ENCODE measurements at regions not wholly inside any gene's neighbourhood (a gene's known extent, or its start where the extent isn't known, plus 50 kb on each side); places are given as distances from the start of the nearest gene placed in this dataset.
"Not testable (repeated sequence)": the region's sequence is repeated elsewhere in the genome, so short reads cannot be mapped to it uniquely, and the experiment has no call there.

DNA sequence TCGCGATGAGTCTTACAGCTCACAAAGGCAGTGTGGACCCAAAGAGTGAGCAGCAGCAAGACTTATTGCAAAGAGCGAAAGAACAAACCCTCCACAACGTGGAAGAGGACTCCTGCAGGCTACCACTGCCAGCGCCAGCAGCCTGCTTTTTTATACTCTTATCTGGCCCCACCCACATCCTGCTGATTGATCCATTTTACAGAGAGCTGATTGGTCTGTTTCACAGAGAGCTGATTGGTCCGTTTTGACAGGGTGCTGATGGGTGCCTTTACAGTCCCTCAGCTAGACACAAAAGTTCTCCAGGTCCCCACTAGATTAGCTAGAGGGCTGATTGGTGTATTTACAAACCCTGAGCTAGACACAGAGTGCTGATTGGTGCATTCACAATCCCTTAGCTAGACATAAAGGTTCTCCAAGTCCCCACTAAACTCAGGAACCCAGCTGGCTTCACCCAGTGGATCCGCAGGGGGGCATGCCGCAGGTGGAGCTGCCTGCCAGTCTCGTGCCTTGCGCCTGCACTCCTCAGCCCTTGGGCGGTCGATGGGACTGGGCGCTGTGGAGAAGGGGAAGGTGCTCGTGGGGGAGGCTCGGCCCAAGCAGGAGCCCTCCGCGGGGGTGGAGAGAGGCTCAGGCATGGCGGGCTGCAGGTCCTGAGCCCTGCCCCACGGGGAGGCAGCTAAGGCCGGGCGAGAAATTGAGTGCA lies 75.7 kb downstream of the QDPR start:
- DNase-seq: not testable (repeated sequence)

DNA sequence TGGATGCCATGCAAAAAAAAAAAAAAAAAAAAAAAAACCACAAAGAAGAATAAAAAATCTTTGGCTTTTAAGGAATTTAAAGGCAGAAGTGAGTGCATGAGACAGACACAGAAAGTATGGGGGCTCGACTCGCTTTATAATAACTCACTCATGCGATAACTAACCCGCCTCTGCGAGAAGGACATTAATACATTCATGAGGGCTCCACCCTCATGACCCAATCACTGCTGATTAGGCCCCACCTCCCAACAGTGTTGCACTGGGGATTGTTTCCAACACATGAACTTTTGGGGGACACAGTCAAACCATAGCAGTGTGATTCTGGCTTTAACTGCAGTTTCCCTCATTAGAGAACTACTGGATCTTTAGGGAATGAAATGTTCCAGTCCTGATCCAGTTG lies 78.1 kb downstream of the QDPR start:
- DNase-seq: no peak

DNA sequence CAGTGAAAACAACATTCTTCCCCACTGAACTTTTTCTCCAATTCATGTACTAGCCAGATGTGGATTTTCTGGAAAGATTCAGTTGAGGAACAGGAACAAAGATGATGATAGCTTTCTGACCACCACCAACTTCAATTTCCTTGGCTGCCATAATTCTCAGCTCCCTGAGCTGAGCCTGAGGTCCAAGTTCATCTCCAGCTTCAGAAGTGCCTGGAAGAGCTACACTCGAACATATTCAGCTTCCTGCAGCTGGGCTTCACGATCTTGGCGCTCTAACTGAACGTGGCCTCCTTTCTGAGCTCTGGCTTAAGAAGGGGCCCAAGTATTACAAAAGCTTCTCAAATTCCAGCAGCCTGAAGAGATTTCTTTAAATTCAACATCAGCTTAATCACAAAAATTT lies 83.9 kb downstream of the QDPR start:
- DNase-seq: no peak

DNA sequence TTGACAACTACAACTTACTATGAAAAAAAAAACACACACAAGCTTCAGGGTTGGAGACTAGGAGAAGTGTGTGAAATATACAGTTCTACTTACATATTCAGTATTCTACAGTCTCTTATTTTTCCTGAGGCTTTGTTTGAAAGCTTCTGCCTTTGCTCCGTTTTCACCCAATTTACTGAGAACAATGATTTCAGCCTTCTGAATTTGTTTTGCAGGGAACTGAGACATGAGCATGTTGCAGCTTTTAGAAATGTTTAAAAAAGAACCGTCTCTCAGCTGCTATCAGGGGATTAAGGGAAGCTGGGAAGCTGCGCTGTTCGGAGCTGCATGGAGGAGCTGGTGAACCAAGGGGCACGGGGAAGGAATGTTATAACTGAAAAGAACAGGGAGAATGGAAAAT lies 85.7 kb downstream of the QDPR start:
- no peak for DNase-seq

DNA sequence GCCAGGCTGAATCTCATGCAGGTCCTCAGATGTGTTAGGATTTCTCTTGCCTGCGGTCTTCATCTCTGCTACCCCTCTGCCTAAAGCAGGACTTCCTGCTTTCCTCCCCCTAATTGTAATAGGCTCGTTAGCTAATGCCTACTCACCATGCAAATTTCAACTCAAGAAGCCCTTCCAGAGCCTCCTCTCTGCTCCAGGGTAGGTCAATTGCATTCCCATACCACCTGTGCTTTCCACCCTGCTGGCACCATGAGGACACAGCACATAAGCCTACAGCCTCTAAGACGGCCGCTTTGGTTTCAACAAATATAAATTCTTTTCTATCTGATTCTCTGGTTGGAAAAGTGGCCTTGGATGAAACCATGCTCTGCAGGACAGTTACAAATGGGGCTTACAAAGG lies 93.9 kb downstream of the QDPR start:
- no peak for DNase-seq

DNA sequence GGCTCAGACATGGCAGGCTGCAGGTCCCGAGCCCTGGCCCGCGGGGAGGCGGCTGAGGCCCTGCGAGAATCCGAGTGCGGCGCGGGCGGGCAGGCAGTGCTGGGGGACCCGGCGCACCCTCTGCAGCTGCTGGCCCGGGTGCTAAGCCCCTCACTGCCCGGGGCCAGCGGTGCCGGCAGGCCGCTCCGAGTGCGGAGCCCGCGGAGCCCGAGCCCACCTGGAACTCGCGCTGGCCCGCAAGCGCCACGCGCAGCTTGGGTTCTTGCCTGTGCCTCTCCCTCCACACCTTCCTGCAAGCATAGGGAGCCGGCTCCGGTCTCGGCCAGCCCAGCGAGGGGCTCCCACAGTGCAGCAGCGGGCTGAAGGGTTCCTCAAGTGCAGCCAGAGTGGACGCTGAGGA lies 97.5 kb downstream of the QDPR start:
- no peak for DNase-seq

DNA sequence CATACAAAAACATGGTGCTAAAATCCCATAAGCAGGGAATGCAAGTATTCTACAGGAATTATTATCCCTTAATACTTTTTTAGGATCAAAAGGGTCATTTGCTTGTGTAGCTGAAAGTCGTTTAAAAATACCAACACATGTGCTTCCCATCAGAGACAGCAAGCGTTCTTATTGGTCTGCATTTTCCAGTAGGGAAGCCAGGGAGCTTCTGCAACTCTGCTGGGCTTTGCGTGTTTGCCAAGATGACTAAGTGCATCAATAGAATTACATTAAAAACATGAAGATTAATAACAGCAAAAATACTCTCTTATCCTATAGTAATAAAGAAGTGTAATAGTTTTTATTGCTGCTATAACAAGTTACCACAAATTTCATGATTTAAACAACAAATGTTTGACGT lies 111.2 kb downstream of the QDPR start:
- no peak for DNase-seq

DNA sequence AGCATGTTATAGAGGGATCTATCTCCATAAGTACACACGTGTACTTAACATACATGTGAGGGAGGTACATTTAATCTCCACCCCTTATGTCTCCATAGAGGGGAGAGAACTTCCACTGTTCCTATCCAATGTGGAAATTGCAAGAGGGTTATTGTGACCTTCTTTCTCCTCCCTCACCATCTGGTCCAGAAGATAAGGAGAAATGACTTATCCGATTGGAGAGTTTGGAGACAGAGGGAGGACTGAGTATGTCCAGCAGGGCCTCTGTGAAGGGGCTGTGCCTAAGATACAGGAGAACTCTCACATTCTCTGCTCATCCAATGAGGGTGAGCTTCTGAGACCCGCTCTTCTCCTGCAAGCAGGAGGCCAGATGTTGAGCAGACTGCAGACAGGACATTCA lies 113.1 kb downstream of the QDPR start:
- no peak for DNase-seq

DNA sequence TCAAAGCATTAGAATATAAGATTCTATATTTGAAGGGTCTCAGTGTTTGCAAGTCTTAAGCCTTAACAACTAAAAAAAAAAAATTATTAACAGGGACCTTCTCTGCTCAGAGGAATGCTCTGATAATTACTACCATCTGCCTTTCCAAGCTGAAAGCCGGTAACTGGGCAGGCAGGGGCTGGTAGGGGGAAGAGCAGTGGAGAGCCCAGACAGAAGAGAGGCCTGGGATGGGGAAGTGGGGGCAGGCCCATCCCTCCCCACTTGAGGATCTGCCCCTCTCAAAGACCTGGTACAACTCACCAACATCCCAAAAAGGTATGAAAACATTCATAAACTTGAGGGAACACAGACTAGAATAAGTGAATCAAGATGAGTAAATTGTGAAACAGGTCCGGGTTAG lies 113.9 kb downstream of the QDPR start:
- no peak for DNase-seq

DNA sequence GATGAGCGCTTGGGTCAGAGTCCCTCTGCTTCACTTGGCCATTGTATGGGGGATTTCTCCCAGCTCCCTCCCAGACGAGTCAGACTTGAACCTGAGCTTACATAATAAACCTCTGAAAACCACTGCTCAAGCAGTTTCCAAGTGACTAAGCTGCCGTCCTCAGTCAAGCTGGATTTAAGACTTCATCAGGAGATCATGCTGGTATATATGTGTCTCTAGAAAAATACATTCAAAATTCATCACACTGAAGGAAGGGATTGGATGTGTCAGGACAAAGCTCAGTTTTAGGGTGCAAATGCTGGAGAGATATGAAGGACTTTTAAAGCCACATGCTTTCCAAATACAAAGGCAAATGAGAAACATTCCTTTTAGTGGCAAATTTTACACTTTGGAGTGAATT lies 114.3 kb downstream of the QDPR start:
- no peak for DNase-seq

DNA sequence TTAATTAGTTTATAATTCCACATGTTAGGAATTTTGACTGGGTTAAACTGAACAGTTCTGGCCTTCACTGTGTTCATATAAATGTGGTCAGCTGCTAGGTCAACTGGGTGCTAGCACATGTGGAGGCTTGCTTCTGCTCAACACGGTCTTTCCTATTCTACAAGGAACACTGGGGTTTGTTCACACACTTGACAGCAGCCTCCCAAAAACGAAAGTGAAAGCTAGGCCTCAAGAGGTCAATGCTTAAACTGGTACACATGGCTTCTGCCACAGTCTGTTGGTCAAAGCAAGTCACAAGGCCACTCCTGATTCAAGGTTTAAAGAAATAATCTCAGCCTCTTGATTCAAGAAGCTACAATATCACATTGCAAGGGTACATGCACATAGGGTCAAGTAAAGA lies 126.5 kb downstream of the QDPR start:
- peak; percentile 32 for DNase-seq

DNA sequence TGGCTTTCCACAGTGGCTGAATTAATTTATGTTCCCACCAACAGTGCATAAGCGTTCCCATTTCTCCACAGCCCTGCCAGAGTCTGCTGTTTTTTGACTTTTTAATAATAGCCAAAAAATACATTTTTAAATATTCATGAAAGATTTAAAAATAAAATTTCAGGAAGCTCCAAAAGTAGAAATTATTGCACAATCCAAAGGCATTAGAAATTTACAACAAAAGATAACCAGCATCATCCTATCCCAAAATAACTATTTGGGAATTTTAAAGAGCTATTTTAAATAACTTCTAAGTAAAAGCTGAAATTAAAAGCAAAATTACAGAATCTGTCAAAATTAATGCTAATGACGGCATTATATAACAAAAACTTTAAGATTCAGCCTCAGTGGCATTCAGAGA lies 131.5 kb downstream of the QDPR start:
- no peak for DNase-seq

DNA sequence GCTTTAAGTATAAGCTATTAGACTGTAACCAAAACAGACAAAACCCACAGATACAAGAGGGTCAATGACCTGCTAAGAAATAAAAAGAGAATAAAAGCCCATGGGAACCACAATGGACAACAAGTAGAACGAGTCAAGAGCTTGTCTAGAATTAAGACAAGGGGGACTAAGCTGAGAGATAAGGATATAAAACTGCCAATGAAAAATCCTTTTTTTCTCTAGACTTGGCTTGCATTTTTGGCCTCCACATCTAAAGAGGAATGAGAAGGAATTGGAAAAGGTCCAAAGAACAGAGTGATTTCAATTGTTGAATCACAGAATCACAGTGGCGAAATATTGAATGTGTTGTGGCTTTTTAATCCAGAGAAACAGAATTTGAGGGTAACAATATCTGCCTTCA lies 135.7 kb downstream of the QDPR start:
- no peak for DNase-seq

DNA sequence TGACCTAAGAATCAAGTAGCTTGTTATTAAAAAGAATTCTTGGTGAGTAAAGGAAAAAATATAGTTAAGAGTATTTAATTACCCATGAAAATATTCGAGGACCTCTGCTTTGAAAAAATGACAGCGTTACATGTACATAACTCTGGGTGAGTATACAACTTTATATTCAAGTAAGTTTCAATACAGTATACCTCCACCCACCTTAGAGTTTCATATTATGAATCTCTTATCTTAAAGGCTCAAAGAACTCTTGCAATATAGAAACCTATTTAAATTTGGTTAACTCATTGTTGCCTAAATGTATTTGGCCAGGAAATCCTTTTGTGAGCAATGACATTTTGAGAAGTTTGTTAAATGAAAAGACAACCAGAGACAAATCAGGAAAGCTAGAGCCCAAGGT lies 138.2 kb downstream of the QDPR start:
- DNase-seq: no peak

DNA sequence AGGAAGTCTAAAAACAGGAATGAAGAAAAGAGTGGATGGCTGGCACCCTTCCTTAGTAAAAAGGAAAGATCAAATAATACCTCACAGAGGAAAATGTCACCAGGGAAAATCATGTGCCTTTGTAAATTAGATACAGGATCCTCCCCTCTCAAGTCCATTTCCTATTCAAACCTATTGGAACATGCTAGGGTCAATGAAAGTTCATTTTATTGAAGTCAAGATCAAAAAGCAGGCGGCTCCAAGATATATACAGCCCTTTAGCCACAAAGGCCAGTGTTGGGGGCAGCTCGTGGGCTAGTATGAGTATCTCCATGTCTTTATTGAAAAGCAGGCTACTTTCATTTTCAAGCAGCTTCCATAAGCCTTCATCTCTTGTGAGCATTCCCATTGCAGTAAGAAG lies 141.1 kb downstream of the QDPR start:
- no peak for DNase-seq

DNA sequence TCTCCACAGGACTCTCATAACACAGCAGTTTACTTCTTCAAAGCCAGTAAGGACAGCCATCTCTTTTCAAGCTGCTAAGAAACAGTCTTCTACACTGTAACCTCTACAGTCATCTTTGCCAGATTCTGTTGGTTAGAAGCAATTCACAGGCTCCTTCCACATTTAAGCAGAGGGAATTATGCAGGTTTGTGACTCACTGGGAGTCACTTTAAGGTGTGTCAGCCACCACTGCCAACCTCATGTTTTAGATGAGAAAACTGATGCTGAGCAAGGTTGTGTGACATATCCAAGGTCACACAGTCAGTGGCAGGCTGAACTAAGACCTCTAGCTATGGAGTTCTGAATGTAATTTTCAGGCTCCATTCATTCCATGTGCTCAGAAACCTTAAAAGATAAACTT lies 143.5 kb downstream of the QDPR start:
- DNase-seq: no peak

DNA sequence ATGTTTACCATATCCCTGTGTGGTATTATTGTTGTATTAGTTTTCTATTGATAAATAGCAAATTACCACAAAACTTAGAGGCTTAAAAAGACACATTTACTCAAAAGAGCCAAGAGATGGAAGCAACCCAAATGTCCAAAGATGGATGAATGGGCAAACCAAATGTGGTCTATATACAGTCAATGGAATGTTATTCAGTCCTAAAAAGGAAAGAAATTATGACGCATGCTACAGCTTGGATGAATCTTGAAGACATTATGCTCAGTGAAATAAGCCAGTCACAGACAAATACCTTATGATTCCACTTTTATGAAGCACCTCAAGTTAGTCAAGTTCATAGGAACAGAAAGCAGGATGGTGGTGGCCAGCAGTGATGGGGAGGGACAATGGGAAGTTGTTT lies 144.7 kb downstream of the QDPR start:
- no peak for DNase-seq

DNA sequence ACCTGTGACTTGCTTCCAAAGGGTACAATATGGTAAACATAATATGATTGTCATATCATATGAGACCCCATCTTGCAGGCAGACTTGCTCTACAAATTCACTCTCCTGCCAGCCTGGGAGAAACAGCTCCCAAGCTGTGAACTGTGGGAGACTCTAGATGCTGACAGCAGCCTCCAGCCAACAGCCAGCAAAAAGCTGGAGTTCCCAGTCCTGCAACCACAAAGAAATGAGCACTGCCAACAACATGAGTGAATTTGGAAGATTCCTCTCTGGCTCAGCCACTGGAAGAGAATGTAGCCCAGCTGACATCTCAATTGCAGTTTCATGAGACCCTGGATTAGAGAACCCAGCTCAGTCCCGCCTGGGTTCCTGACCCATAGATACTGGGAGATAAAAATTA lies 145.4 kb downstream of the QDPR start:
- no peak for DNase-seq

DNA sequence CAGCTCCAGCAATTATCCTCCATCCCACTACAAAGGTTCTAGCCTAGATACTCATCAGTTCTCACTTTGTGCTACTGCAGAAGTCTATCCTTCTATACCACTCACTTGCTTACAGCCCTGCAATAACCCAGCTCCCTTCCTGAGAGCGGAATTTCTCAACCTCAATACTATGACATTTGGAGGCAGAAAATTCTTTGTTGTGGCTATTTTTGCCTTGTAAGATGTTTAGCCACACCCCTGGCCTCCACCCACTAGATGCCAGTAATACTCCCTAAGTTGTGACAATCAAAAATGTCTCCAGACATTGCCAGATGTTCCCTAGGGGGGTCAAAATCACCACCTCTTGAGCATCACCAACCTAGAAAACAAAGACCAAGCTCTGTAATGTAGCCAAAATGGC lies 149.5 kb downstream of the QDPR start:
- DNase-seq: no peak

DNA sequence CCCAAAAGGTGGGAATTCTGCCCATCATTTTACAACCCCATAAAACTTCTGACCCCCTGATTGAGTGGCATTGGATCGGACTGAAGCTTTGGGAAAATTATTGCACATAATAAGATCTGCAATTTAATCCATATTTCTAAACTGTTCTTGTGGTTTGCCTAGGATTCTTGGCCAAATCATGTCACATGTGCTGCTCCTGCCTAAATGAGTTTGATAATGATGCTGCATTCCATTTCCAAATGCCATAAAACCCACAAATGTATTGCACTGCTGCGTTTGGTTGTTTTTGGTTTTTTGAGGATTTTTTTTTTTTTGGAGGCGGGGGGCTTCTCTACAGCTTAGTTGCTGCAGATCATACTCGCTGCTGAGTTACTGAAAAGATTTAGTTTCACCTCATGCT lies 153.6 kb downstream of the QDPR start:
- no peak for DNase-seq

DNA sequence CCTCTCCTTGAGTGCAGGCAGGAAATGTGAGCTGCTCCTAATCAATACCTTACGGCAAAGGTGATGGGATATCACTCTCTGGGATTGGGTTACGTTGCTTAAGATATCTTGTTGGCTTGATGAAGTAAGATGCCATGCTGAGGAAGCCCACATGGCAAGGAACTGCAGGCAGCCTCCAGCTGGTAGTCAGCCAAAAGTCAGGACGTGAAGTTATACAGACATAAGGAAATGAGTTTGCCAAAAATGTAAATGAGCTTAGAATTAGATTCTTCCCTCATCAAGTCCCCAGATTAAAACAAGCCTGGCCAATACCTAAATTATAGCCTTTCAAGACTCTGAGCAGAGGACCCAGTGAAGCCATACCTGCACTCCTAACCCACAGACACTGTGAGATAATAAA lies 155.0 kb downstream of the QDPR start:
- DNase-seq: no peak

DNA sequence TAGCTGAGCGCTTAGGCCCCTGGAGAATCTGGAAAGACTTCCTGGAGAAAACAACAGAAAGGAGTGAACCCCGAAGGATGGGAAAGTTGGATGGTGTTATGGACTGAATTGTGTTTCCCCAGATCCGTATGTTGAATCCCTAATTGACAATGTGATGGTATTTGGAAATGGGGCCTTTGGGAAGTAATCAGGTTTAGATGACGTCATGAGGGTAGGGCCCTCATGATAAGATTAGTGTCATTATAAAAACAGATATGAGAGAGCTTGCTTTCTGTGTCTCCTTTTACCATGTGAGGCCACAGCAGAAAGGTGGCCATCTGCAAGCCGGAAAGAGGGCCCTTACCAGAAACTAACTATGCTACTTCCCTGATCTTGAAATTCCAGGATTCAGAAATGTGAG lies 159.5 kb downstream of the QDPR start:
- DNase-seq: no peak

DNA sequence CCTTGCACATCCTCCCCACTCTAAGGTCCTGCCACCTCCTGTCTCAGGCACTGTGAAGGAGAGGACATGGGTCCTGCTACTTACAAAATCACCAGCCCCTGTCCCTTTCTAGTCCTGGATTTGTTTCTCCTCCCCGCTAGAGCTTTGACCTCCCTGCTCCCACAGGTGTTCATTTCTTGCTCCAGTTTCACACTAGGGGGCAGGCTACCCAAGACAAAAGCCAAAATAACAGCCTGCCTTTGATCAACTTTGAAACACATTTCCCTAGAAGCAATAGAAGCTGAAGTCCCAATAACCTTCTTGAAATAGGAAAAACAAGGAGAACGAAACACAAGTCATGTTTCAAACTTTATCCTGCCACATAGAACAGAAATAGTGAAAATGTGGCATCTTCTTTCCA lies 164.4 kb downstream of the QDPR start:
- peak; percentile 63 for DNase-seq

DNA sequence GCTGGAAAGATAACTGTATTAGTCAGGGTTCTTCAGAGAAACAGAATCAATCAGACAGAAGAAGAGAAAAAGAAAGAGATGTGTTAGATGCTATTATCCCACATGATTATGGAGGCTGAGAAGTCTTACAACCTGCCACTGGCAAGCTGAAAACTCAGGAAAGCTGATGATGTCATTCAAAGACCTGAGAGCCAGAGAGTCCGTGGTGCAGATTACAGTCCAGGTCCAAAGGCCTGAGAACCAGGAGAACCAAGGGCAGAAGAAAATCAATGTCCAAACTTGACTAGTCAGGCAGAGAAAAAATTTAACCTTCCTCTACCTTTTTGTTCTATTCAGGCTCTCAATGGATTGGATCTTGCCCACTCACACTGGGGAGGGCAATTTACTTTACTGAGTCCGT lies 172.5 kb downstream of the QDPR start:
- no peak for DNase-seq

DNA sequence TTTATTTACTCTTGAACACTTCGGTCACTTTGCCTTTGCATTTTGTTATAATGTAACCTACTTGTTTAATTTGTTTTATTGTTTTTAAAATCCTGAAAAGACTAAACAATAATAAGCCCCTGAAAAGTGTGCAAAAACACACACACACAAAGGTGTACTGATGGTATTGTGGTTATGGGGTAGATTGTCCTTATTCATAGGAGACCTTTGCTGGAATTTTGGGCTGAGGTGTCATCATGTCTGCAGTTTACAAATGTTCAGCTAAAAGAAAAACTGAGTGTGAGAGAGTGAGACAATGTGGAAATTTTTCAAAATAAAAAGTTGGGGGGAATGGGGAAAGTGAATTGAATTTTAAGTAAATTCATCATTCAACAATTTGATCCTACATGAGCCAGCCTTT lies 174.9 kb downstream of the QDPR start:
- no peak for DNase-seq

DNA sequence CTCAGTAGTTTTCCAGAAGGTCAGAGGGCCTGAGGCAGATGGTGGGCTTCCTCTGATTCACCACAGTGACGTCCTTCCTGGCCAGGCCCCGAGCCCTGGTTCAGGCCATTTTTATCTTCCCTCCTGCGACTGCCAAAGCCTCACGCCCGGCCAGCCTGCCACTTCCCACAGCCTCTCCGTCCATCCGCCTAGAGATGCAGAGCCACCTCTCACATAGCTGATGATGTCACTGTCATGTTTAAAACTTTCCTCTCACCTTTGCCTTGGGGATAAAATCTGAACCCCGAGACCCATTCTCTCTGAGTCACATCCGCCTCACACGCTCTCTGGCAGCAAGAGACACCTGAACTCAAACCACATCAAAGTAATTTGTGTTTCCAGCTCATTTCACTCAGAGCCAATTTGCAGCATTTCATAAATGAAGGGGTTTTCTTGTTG lies 175.3 kb downstream of the QDPR start:
- DNase-seq: peak; percentile 97

All from dermis blood vessel endothelial cell (primary cell).